ENCODE measurements at regions not wholly inside any gene's neighbourhood (a gene's known extent, or its start where the extent isn't known, plus 50 kb on each side); places are given as distances from the start of the nearest gene placed in this dataset.

DNA sequence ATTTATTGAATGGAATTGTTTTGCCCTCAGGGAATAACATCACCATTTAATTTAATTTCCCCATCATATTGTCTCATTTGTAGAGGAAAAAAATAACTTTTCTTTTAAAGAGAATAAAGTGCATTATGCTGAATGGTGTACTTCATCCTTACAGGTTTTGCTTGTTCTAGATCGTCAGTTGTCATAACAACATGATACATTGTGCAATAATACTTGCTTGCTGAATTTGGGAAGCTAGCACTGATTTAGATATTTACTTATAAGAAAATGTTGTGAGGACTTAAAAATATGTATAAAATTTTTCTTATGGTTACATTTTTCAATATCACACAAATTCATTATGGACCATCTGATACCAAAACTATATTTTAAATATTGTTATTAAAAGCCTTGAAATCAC, 509.0 kb upstream of the POU3F2 start:
- no peak overlapping the region for H3K4me3 ChIP-seq (ENCODE audit: low read depth, low read length)

GRCh38 chr6:98333273-98333672, 501.1 kb upstream of the POU3F2 start:
- no peak overlapping the region for H3K4me3 ChIP-seq (ENCODE audit: low read depth, low read length)
- H3K36me3 ChIP-seq (ENCODE audit: insufficient read depth, low read length), result no peaks in the 10 kb centered on the region
- no peaks in the 10 kb centered on the region for H3K27me3 ChIP-seq (ENCODE audit: insufficient read depth, low read length)
- H3K27ac ChIP-seq (ENCODE audit: low read depth, low read length), result no peak overlapping the region
- H3K4me1 ChIP-seq (ENCODE audit: control insufficient read depth, insufficient read depth, low read length, unreplicated experiment), result no peaks in the 10 kb centered on the region
- H3K79me2 ChIP-seq (ENCODE audit: control insufficient read depth, insufficient read depth, low read length, unreplicated experiment), result no peaks in the 10 kb centered on the region
- no peak overlapping the region for H2AFZ ChIP-seq (ENCODE audit: low read length, unreplicated experiment)

More for the DNA sequence above, 509.0 kb upstream of the POU3F2 start:
- H2AFZ ChIP-seq (ENCODE audit: low read length, unreplicated experiment), result no peak overlapping the region
- no peaks in the 10 kb centered on the region for H3K79me2 ChIP-seq (ENCODE audit: control insufficient read depth, insufficient read depth, low read length, unreplicated experiment)
- H3K36me3 ChIP-seq (ENCODE audit: insufficient read depth, low read length), result no peaks in the 10 kb centered on the region
- H3K27ac ChIP-seq (ENCODE audit: low read depth, low read length), result no peak overlapping the region
- H3K4me1 ChIP-seq (ENCODE audit: control insufficient read depth, insufficient read depth, low read length, unreplicated experiment), result no peaks in the 10 kb centered on the region
- no peaks in the 10 kb centered on the region for H3K27me3 ChIP-seq (ENCODE audit: insufficient read depth, low read length)

DNA sequence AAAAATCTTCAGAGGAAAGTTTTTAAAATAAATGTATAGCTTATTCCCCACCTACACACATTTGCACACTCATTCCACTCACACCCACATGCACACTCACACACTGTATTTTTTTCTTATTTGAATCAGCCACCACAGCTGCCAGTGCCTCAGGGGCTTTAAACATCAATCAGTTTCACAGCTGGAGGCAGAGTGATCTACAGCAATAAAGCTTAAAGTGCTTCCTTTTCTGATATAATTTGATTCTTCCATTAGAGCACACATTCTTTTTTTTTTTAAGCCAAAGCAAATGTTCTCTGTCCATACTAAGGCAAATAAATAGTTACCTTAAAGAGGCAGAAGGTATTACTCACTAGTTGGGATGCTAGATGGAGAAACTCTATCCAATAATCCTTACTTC, 498.8 kb upstream of the POU3F2 start:
- no peak overlapping the region for H3K4me3 ChIP-seq (ENCODE audit: low read depth, low read length)
- no peaks in the 10 kb centered on the region for H3K4me1 ChIP-seq (ENCODE audit: control insufficient read depth, insufficient read depth, low read length, unreplicated experiment)
- no peaks in the 10 kb centered on the region for H3K36me3 ChIP-seq (ENCODE audit: insufficient read depth, low read length)
- H3K27ac ChIP-seq (ENCODE audit: low read depth, low read length), result no peak overlapping the region
- H3K79me2 ChIP-seq (ENCODE audit: control insufficient read depth, insufficient read depth, low read length, unreplicated experiment), result no peaks in the 10 kb centered on the region
- no peaks in the 10 kb centered on the region for H3K27me3 ChIP-seq (ENCODE audit: insufficient read depth, low read length)
- no peak overlapping the region for H2AFZ ChIP-seq (ENCODE audit: low read length, unreplicated experiment)

- no peak overlapping the region for H3K4me3 ChIP-seq (ENCODE audit: low read depth, low read length)
- H3K79me2 ChIP-seq (ENCODE audit: control insufficient read depth, insufficient read depth, low read length, unreplicated experiment), result no peaks in the 10 kb centered on the region
- H3K27ac ChIP-seq (ENCODE audit: low read depth, low read length), result no peak overlapping the region
- no peaks in the 10 kb centered on the region for H3K4me1 ChIP-seq (ENCODE audit: control insufficient read depth, insufficient read depth, low read length, unreplicated experiment)
- no peaks in the 10 kb centered on the region for H3K27me3 ChIP-seq (ENCODE audit: insufficient read depth, low read length)
- no peak overlapping the region for H2AFZ ChIP-seq (ENCODE audit: low read length, unreplicated experiment)
- no peaks in the 10 kb centered on the region for H3K36me3 ChIP-seq (ENCODE audit: insufficient read depth, low read length)
These were observed 494.9 kb upstream of the POU3F2 start for GRCh38 chr6:98339506-98339905.

GRCh38 chr6:98343004-98343403, 491.4 kb upstream of the POU3F2 start:
- Histone ChIP-seq H3K27me3 (ENCODE audit: insufficient read depth, low read length) (no peaks in the 10 kb centered on the region), H3K79me2 (ENCODE audit: control insufficient read depth, insufficient read depth, low read length, unreplicated experiment) (no peaks in the 10 kb centered on the region), H3K4me3 (ENCODE audit: low read depth, low read length) (no peak overlapping the region), H3K27ac (ENCODE audit: low read depth, low read length) (no peak overlapping the region), H2AFZ (ENCODE audit: low read length, unreplicated experiment) (no peak overlapping the region), H3K4me1 (ENCODE audit: control insufficient read depth, insufficient read depth, low read length, unreplicated experiment) (no peaks in the 10 kb centered on the region), H3K36me3 (ENCODE audit: insufficient read depth, low read length) (no peaks in the 10 kb centered on the region)

GRCh38 chr6:98343797-98344196, 490.6 kb upstream of the POU3F2 start:
- no peak overlapping the region for H3K27ac ChIP-seq (ENCODE audit: low read depth, low read length)
- no peaks in the 10 kb centered on the region for H3K36me3 ChIP-seq (ENCODE audit: insufficient read depth, low read length)
- no peak overlapping the region for H2AFZ ChIP-seq (ENCODE audit: low read length, unreplicated experiment)
- no peaks in the 10 kb centered on the region for H3K4me1 ChIP-seq (ENCODE audit: control insufficient read depth, insufficient read depth, low read length, unreplicated experiment)
- H3K4me3 ChIP-seq (ENCODE audit: low read depth, low read length), result no peak overlapping the region
- no peaks in the 10 kb centered on the region for H3K79me2 ChIP-seq (ENCODE audit: control insufficient read depth, insufficient read depth, low read length, unreplicated experiment)
- H3K27me3 ChIP-seq (ENCODE audit: insufficient read depth, low read length), result no peaks in the 10 kb centered on the region

DNA sequence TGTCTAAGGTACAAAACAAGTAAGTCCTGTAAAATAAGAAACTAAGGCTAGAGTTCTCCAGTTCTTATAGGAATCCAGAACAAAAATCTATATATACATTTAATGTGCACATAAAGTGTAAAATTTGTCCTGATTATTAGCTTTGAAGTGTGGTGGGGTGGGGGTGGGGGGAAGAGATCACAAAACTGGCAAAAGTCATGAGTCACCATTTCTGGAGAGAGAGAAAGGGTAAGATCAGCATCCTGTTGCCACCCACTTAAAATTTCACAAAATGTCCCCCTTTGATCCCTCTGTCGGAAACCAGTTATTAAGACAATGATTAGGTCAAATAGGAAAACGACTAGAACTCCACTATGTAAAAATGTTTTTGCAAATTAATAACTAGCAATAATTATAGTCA, 482.0 kb upstream of the POU3F2 start:
- Histone ChIP-seq H3K27me3 (ENCODE audit: insufficient read depth, low read length) (no peaks in the 10 kb centered on the region), H3K27ac (ENCODE audit: low read depth, low read length) (no peak overlapping the region), H3K4me3 (ENCODE audit: low read depth, low read length) (no peak overlapping the region), H3K4me1 (ENCODE audit: control insufficient read depth, insufficient read depth, low read length, unreplicated experiment) (no peaks in the 10 kb centered on the region), H2AFZ (ENCODE audit: low read length, unreplicated experiment) (no peak overlapping the region), H3K36me3 (ENCODE audit: insufficient read depth, low read length) (no peaks in the 10 kb centered on the region), H3K79me2 (ENCODE audit: control insufficient read depth, insufficient read depth, low read length, unreplicated experiment) (no peaks in the 10 kb centered on the region)

DNA sequence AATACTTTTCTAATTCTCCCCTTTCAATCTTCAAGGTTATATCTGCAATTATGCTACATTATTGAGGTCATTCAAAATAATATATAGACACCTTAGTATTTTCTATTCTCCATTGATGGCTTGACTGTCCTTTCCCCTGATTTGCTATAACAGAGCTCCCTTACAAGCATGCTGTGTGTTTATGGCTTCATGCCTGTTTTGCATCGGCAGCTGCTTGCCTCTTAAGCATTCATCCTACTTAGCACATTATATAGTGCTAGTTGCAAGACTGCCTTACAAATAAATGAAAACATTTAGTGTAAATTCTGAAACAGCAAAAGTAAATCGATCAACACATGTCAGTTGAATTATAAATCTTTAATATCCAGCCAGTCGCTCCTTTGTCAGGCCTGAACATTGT, 476.2 kb upstream of the POU3F2 start:
- no peaks in the 10 kb centered on the region for H3K27me3 ChIP-seq (ENCODE audit: insufficient read depth, low read length)
- H3K79me2 ChIP-seq (ENCODE audit: control insufficient read depth, insufficient read depth, low read length, unreplicated experiment), result no peaks in the 10 kb centered on the region
- H3K4me3 ChIP-seq (ENCODE audit: low read depth, low read length), result no peak overlapping the region
- no peak overlapping the region for H3K27ac ChIP-seq (ENCODE audit: low read depth, low read length)
- no peaks in the 10 kb centered on the region for H3K36me3 ChIP-seq (ENCODE audit: insufficient read depth, low read length)
- no peak overlapping the region for H2AFZ ChIP-seq (ENCODE audit: low read length, unreplicated experiment)
- no peaks in the 10 kb centered on the region for H3K4me1 ChIP-seq (ENCODE audit: control insufficient read depth, insufficient read depth, low read length, unreplicated experiment)

DNA sequence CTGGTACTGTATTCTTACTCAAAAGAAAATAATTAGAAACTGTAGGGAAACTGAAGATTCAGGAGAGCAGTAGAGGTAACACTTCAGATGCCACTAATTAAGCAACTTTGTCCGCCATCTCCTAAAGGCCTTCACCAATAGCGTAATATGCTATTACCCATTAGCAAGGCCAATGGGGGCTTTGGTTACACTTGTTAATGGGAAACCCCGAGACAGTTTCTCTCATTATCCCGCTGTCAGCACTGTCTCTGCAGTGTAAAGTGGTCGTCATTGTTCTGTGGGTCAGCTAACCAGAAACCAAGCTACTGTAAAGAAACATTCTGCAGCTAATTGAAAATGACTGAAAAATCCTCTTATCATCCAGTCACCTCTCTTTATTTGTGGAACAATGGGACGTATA, 468.0 kb upstream of the POU3F2 start:
- H2AFZ ChIP-seq (ENCODE audit: low read length, unreplicated experiment), result no peak overlapping the region
- H3K79me2 ChIP-seq (ENCODE audit: control insufficient read depth, insufficient read depth, low read length, unreplicated experiment), result no peaks in the 10 kb centered on the region
- no peaks in the 10 kb centered on the region for H3K27me3 ChIP-seq (ENCODE audit: insufficient read depth, low read length)
- H3K27ac ChIP-seq (ENCODE audit: low read depth, low read length), result no peak overlapping the region
- no peaks in the 10 kb centered on the region for H3K36me3 ChIP-seq (ENCODE audit: insufficient read depth, low read length)
- no peak overlapping the region for H3K4me3 ChIP-seq (ENCODE audit: low read depth, low read length)
- H3K4me1 ChIP-seq (ENCODE audit: control insufficient read depth, insufficient read depth, low read length, unreplicated experiment), result no peaks in the 10 kb centered on the region

DNA sequence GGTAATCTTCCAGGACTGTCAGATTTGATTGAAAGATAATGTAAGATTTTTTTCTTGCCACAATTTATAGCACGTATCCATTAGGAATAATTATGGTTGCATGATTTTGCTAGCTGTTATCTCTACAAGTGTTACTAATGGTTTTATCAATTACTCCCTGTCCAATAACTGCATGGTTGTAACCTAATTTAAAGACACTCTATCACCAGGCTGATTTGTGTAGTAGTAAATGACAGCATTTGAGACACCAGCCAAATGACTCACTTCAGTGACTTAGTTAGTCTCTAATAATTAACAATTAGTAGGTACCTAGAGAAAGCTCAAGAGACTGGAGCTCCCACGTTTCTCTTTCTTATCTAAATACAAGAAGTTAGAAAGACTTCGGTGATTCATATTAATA, 453.8 kb upstream of the POU3F2 start:
- Histone ChIP-seq H2AFZ (ENCODE audit: low read length, unreplicated experiment) (no peak overlapping the region), H3K4me1 (ENCODE audit: control insufficient read depth, insufficient read depth, low read length, unreplicated experiment) (no peaks in the 10 kb centered on the region), H3K79me2 (ENCODE audit: control insufficient read depth, insufficient read depth, low read length, unreplicated experiment) (no peaks in the 10 kb centered on the region), H3K27ac (ENCODE audit: low read depth, low read length) (no peak overlapping the region), H3K36me3 (ENCODE audit: insufficient read depth, low read length) (no peaks in the 10 kb centered on the region), H3K27me3 (ENCODE audit: insufficient read depth, low read length) (no peaks in the 10 kb centered on the region), H3K4me3 (ENCODE audit: low read depth, low read length) (no peak overlapping the region)

GRCh38 chr6:98382246-98382645, 452.1 kb upstream of the POU3F2 start:
- no peaks in the 10 kb centered on the region for H3K79me2 ChIP-seq (ENCODE audit: control insufficient read depth, insufficient read depth, low read length, unreplicated experiment)
- no peak overlapping the region for H3K27ac ChIP-seq (ENCODE audit: low read depth, low read length)
- no peak overlapping the region for H2AFZ ChIP-seq (ENCODE audit: low read length, unreplicated experiment)
- H3K36me3 ChIP-seq (ENCODE audit: insufficient read depth, low read length), result no peaks in the 10 kb centered on the region
- no peaks in the 10 kb centered on the region for H3K27me3 ChIP-seq (ENCODE audit: insufficient read depth, low read length)
- no peak overlapping the region for H3K4me3 ChIP-seq (ENCODE audit: low read depth, low read length)
- H3K4me1 ChIP-seq (ENCODE audit: control insufficient read depth, insufficient read depth, low read length, unreplicated experiment), result no peaks in the 10 kb centered on the region

DNA sequence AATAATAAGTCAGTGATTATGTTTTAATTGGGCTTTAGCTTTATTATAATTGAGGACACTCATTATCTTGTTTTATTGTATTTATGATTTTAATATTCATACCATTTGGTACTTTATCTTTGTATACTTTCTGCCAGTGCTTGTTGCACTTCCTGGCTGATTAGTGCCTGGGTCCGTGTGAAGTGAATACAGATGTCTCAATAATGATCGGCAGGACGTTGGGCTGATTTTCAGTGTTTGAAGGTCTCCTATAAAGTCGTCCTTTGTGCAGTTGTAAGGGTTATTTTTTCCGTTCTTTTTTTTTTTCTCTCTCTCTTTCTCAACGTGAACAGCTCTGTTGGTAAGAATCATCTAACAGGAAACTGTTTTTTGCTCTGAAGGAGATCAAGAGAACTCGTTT, 450.0 kb upstream of the POU3F2 start:
- no peak overlapping the region for H2AFZ ChIP-seq (ENCODE audit: low read length, unreplicated experiment)
- H3K27ac ChIP-seq (ENCODE audit: low read depth, low read length), result no peak overlapping the region

More for the DNA sequence above, 450.0 kb upstream of the POU3F2 start:
- no peaks in the 10 kb centered on the region for H3K4me1 ChIP-seq (ENCODE audit: control insufficient read depth, insufficient read depth, low read length, unreplicated experiment)
- no peaks in the 10 kb centered on the region for H3K27me3 ChIP-seq (ENCODE audit: insufficient read depth, low read length)
- no peak overlapping the region for H3K4me3 ChIP-seq (ENCODE audit: low read depth, low read length)
- no peaks in the 10 kb centered on the region for H3K79me2 ChIP-seq (ENCODE audit: control insufficient read depth, insufficient read depth, low read length, unreplicated experiment)
- H3K36me3 ChIP-seq (ENCODE audit: insufficient read depth, low read length), result no peaks in the 10 kb centered on the region

Data from ACC112 (cell line).